ENCODE measurements at regions not wholly inside any gene's neighbourhood (a gene's known extent, or its start where the extent isn't known, plus 50 kb on each side); places are given as distances from the start of the nearest gene placed in this dataset.

DNA sequence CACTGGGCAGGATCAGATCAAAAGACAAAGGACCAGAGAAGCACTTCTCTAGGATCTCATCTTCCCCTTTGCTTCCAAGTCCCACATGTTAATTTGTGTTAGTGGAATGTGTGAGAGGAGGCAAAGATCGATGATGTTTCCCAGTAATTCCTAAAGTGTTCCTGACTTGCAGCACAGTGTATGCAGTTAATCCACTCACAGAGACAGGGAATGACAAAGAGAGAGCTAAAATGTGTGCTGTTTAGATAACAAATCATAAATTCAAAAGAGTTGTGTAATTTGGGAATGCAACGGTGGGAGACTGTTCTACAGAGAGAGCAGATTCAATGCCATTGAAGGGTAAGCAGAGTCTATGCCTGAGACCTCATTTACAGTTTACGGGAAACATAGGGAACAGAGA lies 132.0 kb upstream of the SVIL start:
- Mint-ChIP-seq H3K4me1 (ENCODE audit: low read depth, unreplicated experiment) (peaks cover 6% of the 10 kb centered on the region), H3K4me3 (ENCODE audit: unreplicated experiment) (no peak overlapping the region), H3K27ac (ENCODE audit: unreplicated experiment) (no peak overlapping the region), H3K27me3 (ENCODE audit: insufficient read depth, unreplicated experiment) (no peaks in the 10 kb centered on the region), H3K9me3 (ENCODE audit: unreplicated experiment) (no peaks in the 10 kb centered on the region), H3K36me3 (ENCODE audit: insufficient read depth, unreplicated experiment) (no peaks in the 10 kb centered on the region)
- POLR2A ChIA-PET: no interaction called here
- intact Hi-C loops (cut with micrococcal nuclease; ENCODE audit: unreplicated experiment): no loop called here
- TF ChIP-seq, protein P1, sequence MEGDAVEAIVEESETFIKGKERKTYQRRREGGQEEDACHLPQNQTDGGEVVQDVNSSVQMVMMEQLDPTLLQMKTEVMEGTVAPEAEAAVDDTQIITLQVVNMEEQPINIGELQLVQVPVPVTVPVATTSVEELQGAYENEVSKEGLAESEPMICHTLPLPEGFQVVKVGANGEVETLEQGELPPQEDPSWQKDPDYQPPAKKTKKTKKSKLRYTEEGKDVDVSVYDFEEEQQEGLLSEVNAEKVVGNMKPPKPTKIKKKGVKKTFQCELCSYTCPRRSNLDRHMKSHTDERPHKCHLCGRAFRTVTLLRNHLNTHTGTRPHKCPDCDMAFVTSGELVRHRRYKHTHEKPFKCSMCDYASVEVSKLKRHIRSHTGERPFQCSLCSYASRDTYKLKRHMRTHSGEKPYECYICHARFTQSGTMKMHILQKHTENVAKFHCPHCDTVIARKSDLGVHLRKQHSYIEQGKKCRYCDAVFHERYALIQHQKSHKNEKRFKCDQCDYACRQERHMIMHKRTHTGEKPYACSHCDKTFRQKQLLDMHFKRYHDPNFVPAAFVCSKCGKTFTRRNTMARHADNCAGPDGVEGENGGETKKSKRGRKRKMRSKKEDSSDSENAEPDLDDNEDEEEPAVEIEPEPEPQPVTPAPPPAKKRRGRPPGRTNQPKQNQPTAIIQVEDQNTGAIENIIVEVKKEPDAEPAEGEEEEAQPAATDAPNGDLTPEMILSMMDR (IDR thresholded peaks at IDR 0.05; ENCODE audit: insufficient read depth in 1 of 2, low read depth in 1 of 2, low read length in 1 of 2, severe bottlenecking in 1 of 2, unreplicated experiment in 1 of 2): no peak
- no peak overlapping the region for H3K4me3 ChIP-seq (ENCODE audit: low read depth, low read length)
- DNase-seq: no peak
- peaks cover 8% of the 10 kb centered on the region; the same call in 1 of the 2 replicates for H3K4me1 ChIP-seq
- no peaks in the 10 kb centered on the region for H3K9me3 ChIP-seq
- no TSS peak for BruUV-seq (replicated peaks)
- H3K36me3 ChIP-seq (ENCODE audit: control insufficient read depth, insufficient read depth, low read length): no peaks in the 10 kb centered on the region
- CTCF ChIA-PET: no interaction called here
- no peaks in the 10 kb centered on the region for H3K27me3 ChIP-seq (replicated peaks; ENCODE audit: control insufficient read depth, insufficient read depth, low read length)

GRCh38 chr10:29765330-29765729 lies 130.6 kb upstream of the SVIL start:
- TF ChIP-seq, protein P1 (IDR thresholded peaks at IDR 0.05; ENCODE audit: insufficient read depth in 1 of 2, low read depth in 1 of 2, low read length in 1 of 2, severe bottlenecking in 1 of 2, unreplicated experiment in 1 of 2): no peak
- H3K4me1 Mint-ChIP-seq (ENCODE audit: low read depth, unreplicated experiment): peaks cover 10% of the 10 kb centered on the region
- intact Hi-C loops (cut with micrococcal nuclease; ENCODE audit: unreplicated experiment): no loop called here
- ChIA-PET POLR2A (no interaction called here), CTCF (no interaction called here)
- no peaks in the 10 kb centered on the region for H3K36me3 Mint-ChIP-seq (ENCODE audit: insufficient read depth, unreplicated experiment)
- Histone ChIP-seq H3K27me3 (replicated peaks; ENCODE audit: control insufficient read depth, insufficient read depth, low read length) (no peaks in the 10 kb centered on the region), H3K9me3 (no peaks in the 10 kb centered on the region), H3K4me3 (ENCODE audit: low read depth, low read length) (no peak overlapping the region), H3K36me3 (ENCODE audit: control insufficient read depth, insufficient read depth, low read length) (no peaks in the 10 kb centered on the region), H3K4me1 (peaks cover 8% of the 10 kb centered on the region; the same call in 1 of the 2 replicates)
- H3K27me3 Mint-ChIP-seq (ENCODE audit: insufficient read depth, unreplicated experiment): no peaks in the 10 kb centered on the region
- DNase-seq: no peak
- H3K9me3 Mint-ChIP-seq (ENCODE audit: unreplicated experiment): no peaks in the 10 kb centered on the region
- no TSS peak for BruUV-seq (replicated peaks)
- no peak overlapping the region for H3K4me3 Mint-ChIP-seq (ENCODE audit: unreplicated experiment)
- no peak overlapping the region for H3K27ac Mint-ChIP-seq (ENCODE audit: unreplicated experiment)

GRCh38 chr10:29763396-29763795 lies 128.6 kb upstream of the SVIL start:
- no peaks in the 10 kb centered on the region for H3K27me3 Mint-ChIP-seq (ENCODE audit: insufficient read depth, unreplicated experiment)
- no peaks in the 10 kb centered on the region for H3K9me3 Mint-ChIP-seq (ENCODE audit: unreplicated experiment)
- TF ChIP-seq, protein P1 (IDR thresholded peaks at IDR 0.05; ENCODE audit: insufficient read depth in 1 of 2, low read depth in 1 of 2, low read length in 1 of 2, severe bottlenecking in 1 of 2, unreplicated experiment in 1 of 2): no peak
- intact Hi-C loops (cut with micrococcal nuclease; ENCODE audit: unreplicated experiment): no loop called here
- Histone ChIP-seq H3K4me3 (ENCODE audit: low read depth, low read length) (no peak overlapping the region), H3K36me3 (ENCODE audit: control insufficient read depth, insufficient read depth, low read length) (no peaks in the 10 kb centered on the region), H3K27me3 (replicated peaks; ENCODE audit: control insufficient read depth, insufficient read depth, low read length) (no peaks in the 10 kb centered on the region), H3K4me1 (peaks cover 11% of the 10 kb centered on the region), H3K9me3 (no peaks in the 10 kb centered on the region)
- no TSS peak for BruUV-seq (replicated peaks)
- CTCF ChIA-PET: no interaction called here
- H3K27ac Mint-ChIP-seq (ENCODE audit: unreplicated experiment): no peak overlapping the region
- H3K4me3 Mint-ChIP-seq (ENCODE audit: unreplicated experiment): no peak overlapping the region
- H3K4me1 Mint-ChIP-seq (ENCODE audit: low read depth, unreplicated experiment): peaks cover 13% of the 10 kb centered on the region
- DNase-seq: no peak
- POLR2A ChIA-PET: no interaction called here
- H3K36me3 Mint-ChIP-seq (ENCODE audit: insufficient read depth, unreplicated experiment): no peaks in the 10 kb centered on the region

Data from Caco-2 (cell line).